Activated naive CD4-positive, alpha-beta T cell treated with Interleukin-2 at 50 U/mL for 16 hours (primary cell): ENCODE measurements at regions not wholly inside any gene's neighbourhood (a gene's known extent, or its start where the extent isn't known, plus 50 kb on each side); places are given as distances from the start of the nearest gene placed in this dataset.
"Not testable (repeated sequence)": the region's sequence is repeated elsewhere in the genome, so short reads cannot be mapped to it uniquely, and the experiment has no call there.

Source experiments
- DNase-seq: peaks from one replicate; pipeline ENCODE4 v3.0.0-alpha.2; 2020

GRCh38 chr4:66795724-66796123 is 749.6 kb downstream of the CENPC start:
- no peak for DNase-seq

- no peak for DNase-seq
Measured at GRCh38 chr4:66794390-66795034, 750.8 kb downstream of the CENPC start.

GRCh38 chr4:66791686-66792085 is 753.6 kb downstream of the CENPC start:
- no peak for DNase-seq

GRCh38 chr4:66785479-66785878 is 759.8 kb downstream of the CENPC start:
- DNase-seq, result no peak

GRCh38 chr4:66782751-66783150 is 762.6 kb downstream of the CENPC start:
- not testable (repeated sequence) for DNase-seq

- no peak for DNase-seq
Measured at GRCh38 chr4:66777097-66777496, 768.2 kb downstream of the CENPC start.

- no peak for DNase-seq
Measured at GRCh38 chr4:66769441-66769840, 775.9 kb downstream of the CENPC start.

- DNase-seq, result no peak
Measured at GRCh38 chr4:66767442-66767841, 777.9 kb downstream of the CENPC start.

- no peak for DNase-seq
Measured at GRCh38 chr4:66766557-66766956, 778.7 kb downstream of the CENPC start.

GRCh38 chr4:66750273-66750672 is 795.0 kb downstream of the CENPC start:
- no peak for DNase-seq

- not testable (repeated sequence) for DNase-seq
Measured at GRCh38 chr4:66746918-66747317, 798.4 kb downstream of the CENPC start.

- no peak for DNase-seq
Measured at GRCh38 chr4:66741081-66741480, 804.2 kb downstream of the CENPC start.

GRCh38 chr4:66736606-66737005 is 808.7 kb downstream of the CENPC start:
- no peak for DNase-seq

GRCh38 chr4:66728280-66728679 is 817.0 kb downstream of the CENPC start:
- no peak for DNase-seq

- DNase-seq, result not testable (repeated sequence)
Measured at GRCh38 chr4:66712301-66712921, 832.9 kb downstream of the CENPC start.

- no peak for DNase-seq
Measured at GRCh38 chr4:66704243-66704642, 841.1 kb downstream of the CENPC start.

GRCh38 chr4:66694739-66695138 is 850.6 kb downstream of the CENPC start:
- DNase-seq, result no peak

GRCh38 chr4:66693694-66694093 is 851.6 kb downstream of the CENPC start:
- no peak for DNase-seq

GRCh38 chr4:66691101-66691500 is 854.2 kb downstream of the CENPC start:
- no peak for DNase-seq

GRCh38 chr4:66688674-66689073 is 856.6 kb downstream of the CENPC start:
- no peak for DNase-seq

- DNase-seq, result no peak
Measured at GRCh38 chr4:66687459-66687858, 857.8 kb downstream of the CENPC start.

GRCh38 chr4:66681962-66682361 is 863.3 kb downstream of the CENPC start:
- no peak for DNase-seq

- DNase-seq, result no peak
Measured at GRCh38 chr4:66667249-66667648, 878.1 kb downstream of the CENPC start.

GRCh38 chr4:66662620-66663019 is 882.7 kb downstream of the CENPC start:
- no peak for DNase-seq

GRCh38 chr4:66658809-66659208 is 886.5 kb downstream of the CENPC start:
- no peak for DNase-seq
